Activated effector memory CD4-positive, alpha-beta T cell treated with anti-CD3 and anti-CD28 coated beads, Interleukin-2, amount 50 U/mL, for 16 hours (primary cell): ENCODE measurements at regions not wholly inside any gene's neighbourhood (a gene's known extent, or its start where the extent isn't known, plus 50 kb on each side); places are given as distances from the start of the nearest gene placed in this dataset.

Source experiments
- DNase-seq: peaks from one replicate; pipeline ENCODE4 v3.0.0-alpha.2; 2020

DNA sequence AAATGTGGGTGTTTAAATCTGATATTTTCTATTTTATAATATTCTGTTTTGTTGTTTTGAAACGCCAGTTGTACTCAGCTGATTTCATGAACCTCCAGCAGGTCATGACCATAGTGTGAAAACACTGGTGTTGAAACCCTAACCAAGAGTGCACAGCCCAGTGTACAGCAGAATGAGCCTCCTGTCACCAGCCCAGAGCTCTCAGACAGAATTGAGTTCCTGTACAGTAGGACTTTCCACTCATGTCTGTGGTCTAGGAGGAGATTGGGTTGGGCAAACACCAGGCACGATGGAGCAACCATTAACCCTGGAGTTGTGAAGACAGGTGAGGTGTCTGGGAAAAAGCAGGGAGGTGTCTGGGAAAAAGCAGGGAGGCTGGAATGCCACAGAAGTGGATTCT lies 908.8 kb downstream of the VRK1 start:
- no peak for DNase-seq

DNA sequence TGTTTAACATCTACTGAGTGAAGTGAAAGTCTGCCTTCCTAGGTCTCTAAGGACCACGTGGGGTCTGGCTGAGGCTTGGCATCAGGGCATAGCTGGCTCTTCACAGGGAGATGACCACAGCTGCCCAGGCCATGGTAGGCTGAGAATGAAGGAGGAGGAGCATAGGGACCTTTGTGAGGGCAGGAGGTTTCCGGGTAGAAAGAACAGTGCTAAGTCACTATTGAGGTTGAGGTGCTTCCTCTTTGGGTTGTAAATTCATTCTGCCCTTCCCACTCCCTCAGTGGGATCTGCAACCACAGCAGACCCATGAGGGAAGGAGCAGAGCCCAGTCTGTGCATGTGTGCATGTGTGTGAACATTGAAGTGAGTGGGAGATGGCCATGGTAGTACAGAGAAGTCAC lies 909.6 kb downstream of the VRK1 start:
- no peak for DNase-seq

DNA sequence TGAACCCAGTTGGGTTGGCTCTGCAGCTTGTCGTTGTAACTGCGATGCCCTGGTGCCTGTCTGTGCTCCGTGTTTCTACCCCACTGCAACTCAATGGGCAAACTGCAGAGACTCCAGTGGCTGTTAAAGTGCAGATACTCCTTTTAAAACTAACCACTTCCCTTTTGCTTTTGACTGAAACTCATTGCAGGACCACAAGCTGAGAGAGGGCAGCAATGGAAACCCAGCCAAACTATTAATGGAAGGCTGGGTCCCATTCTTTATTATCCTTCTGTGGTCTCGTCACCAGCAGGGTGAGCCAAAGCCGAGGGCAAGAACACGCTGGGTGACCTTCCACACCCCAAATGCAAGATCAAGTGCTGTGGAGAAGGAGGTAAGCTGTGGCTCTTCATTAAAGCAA lies 910.4 kb downstream of the VRK1 start:
- no peak for DNase-seq

DNA sequence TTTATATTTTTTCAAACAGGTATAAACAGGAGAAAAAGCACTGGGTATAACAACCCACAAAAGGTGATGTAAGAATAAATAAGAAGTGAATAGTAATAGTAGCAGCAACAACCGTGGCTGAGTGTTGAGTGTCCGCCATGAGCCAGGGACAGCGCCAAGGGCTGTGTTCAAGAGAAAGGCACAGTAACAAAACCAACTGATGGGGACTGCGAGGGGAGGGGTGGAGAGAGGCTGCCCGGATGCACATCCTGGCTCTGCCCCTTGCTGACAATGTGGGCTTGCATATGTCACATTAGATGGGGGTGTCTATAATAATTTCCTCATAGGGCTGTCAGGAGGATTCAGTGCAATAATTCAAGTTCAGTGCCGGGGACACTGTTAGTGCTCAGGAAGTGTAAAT lies 912.4 kb downstream of the VRK1 start:
- peak; percentile 71 for DNase-seq

DNA sequence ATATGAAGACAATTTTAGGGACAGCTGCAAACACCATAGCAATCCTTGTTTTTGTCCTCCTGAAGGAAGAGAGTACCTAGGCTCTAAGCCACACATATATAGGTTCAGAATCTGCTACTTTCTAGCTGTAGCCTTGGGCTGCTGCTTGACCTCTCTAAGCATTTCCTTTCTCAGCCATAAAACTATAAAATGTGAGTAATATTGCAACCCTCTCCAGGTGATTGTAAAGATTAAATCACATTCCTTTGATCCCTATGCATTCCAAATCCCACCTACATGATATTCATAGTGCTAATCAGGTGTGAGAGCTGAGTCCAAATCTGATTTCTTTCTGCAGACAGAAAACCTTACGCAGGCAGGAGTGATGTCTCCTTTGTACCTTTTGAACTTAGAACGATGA lies 913.5 kb downstream of the VRK1 start:
- DNase-seq = no peak

DNA sequence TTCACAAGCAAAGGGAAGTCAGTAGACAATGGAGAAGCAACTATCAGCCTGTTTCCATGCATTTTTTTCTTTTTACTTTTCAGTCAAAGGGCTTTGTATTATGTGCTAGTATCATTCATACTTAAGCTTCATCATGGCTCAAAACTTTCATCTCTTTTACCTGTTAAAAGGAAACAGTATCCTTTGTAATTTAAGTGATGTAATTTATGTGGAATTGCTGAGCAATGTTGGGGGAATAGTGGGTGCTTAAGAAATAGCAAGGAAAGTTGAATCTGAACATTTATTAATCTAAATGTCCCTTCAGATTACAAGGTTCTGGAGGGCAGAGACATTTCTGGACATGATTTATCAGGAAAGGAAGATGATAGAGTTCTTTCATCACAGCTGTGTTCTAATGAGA lies 915.3 kb downstream of the VRK1 start:
- DNase-seq = no peak

DNA sequence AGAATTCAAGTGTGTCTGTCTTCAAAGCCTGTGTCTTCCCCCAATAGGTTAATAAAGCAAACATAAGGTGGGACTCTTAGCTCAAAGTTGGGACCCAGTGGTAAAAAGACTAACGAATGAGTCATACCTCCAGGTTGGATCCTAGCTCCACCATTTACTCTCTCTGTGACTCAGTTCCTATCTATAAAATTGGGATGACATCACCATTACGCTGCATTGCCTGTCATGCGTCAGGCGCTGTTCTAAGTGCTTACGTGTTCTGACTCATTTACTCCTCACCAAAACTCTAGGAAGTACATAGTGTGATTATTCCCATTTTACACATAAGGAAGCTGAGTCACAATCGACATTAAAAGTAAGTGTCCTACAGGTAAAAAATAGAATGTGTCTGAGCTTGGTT lies 915.8 kb downstream of the VRK1 start:
- DNase-seq = no peak

DNA sequence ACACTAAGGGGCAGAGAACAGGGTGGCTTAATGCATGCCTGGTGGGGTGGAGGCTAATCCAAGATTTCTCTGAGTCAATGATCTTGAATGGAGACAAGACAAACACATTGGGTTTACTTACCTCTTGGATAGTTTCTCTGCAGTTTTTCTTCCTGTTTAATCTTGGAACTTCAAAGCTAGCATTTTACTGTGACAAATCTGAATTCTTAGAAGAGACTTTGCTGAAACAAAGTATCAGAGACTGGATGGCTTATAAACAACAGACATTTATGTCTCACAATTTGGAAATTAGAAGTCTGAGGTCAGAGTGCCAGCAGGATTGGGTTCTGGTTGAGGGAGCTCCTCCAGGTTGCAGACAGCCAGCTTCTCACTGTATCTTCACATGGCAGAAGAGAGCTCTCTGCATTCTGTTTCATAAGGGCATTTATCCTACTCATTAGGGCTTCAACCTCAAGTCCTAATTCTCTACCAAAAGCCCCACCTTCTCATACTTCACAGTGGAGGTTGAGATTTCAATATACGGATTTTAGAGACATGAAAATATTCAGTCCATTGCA lies 921.8 kb downstream of the VRK1 start:
- no peak for DNase-seq

DNA sequence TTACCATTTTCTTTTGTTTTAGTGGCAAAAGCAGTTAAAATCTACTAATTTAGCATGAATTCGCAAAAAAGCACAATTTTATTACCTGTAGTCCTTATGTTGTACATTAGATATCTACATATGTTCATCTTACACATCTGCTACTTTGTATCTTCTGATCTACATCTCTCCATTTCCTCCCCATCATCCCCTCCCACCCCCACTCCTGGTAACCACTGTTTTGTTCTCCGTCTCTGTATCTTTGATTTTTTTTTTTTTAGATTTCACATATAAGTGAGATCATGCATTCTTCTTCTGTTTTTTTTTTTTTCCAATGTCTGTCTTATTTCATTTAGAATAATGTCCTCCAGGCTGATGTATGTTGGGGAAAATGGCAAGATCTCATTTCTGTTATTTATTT lies 922.7 kb downstream of the VRK1 start:
- DNase-seq = no peak

DNA sequence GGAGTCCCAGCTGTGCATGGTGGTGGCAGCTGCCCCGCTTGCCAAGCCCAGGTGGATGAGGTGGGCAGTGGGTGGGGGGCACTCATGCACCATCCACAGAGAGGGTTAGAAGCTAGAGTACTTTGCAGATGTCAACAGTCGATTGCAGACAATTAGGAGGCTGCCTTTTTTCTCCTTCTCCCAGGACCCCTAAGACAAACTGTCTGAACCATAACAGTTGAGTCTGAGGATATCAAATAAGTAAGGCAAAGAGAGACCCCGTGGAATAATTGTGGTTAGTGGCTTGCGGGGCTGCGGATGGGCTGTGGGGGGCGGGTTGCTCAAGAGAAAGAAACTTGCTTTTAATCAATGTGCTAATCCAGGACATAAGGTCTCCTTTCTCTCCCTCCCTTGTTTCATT lies 926.2 kb downstream of the VRK1 start:
- DNase-seq = no peak

DNA sequence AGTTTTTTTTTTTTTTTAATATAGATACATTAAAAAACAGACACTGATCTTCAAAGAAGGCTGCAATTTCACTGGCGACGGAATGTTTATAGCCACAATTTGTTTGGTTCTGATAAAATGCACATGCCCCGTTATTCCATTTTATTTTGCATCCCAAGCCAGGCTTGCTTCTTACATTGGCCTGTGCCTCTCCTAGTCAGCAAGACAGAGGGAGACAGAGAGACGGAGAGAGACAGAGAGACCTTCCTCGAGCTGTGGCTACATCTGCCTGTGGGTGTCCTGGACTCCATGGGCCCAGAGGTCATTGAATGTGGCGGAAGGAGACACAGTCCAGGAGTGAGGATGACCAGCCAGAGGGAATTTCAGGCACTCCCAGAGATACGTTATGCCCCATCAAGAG lies 926.6 kb downstream of the VRK1 start:
- no peak for DNase-seq

DNA sequence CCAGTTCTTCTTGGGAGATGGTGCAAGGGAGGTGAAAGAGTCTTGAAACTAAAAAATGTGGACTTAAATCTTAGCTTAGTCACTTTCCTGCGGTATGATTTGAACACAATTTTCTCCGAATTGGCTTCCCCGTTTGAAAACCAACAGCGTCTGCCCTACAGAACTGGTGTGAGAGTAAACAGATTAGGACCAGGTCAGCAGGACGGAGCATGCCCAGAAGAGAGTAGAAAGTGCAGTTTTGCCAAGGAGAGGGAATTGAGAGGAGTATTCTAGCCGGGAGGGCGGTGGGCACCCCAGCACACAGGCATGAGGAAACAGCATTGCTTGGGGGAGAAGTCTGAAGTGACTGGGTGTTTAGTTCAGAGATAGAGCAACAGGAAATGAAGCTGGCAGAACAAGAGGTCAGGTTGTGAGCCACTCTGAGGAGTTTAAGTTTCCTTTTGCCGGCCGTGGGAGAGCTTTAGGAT lies 927.1 kb downstream of the VRK1 start:
- peak; percentile 71 for DNase-seq

DNA sequence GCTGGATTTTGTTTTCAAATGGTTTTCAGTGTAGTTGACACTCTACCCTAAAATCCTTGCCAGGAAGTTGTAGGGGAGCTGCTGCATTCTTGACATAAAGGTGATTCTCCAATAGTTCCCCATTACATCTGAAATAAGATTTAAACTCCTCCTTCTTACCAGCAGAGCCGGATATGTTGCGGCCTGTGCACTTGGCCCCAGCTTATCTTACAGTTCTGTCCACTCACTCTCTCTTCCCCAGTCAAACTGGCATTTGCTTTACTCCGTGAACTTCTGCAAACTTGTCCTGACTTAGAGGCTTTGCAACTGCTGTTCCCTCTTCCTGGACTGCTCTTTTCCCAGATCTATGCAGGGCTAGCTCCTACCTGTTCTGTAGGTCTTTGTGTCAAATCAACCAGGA lies 929.5 kb downstream of the VRK1 start:
- DNase-seq = no peak

DNA sequence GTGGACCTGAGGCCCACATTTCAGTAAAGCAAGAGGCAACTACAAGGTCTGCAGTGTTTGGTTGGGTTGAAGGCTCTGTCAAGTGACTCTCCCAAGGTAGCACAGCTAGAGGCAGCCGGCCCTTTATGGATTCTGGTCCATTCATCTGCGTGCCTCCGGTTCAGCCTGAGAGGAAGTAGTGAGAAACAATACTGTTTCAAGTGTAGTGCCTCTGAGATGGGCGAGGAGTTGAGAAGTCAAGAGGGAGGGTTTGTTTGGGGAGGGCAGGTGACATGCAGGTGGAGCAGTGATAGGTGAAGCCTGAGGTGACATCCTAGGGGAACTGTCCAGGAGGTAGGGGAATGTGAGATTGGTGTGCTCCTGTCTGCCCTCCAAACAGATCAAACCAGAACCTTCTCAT lies 933.5 kb downstream of the VRK1 start:
- no peak for DNase-seq

DNA sequence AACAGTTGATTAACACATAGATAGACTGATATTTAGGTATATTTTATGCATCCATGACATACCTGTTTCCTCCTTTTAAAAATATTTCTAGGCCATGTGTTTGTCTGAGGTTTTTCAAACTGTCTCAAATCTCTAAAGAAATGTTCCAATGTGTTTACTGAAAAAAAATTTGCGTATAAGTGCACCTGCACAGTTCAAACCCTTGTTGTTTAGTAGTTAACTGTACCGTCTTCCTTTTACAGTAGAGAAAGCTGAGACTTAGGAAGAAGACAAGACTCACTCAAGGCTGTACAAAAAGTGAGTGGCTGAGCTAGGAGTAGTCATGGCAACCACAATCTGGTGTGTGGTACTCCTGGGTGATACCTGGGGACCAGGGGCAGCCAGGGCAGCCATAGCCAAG lies 934.6 kb downstream of the VRK1 start:
- DNase-seq = no peak

DNA sequence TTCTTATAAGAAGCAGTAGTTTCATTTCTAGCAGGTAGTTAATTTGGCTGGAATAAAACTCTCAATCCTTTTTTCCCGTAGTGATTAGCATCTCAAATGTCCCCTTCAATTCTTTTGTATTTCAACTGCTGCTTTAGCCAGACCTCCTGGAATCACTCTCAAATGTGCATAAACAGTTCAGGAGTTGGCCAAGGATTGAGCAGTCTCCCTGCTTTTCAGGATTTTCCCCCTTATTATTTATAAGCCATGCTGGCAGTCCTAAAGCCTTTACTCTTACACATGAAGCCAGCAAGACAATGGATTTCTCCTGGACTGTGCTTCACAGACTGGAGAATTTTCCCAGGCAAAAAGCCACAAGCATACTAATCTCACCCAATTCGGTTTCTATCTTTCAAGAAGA lies 950.1 kb downstream of the VRK1 start:
- DNase-seq = no peak

DNA sequence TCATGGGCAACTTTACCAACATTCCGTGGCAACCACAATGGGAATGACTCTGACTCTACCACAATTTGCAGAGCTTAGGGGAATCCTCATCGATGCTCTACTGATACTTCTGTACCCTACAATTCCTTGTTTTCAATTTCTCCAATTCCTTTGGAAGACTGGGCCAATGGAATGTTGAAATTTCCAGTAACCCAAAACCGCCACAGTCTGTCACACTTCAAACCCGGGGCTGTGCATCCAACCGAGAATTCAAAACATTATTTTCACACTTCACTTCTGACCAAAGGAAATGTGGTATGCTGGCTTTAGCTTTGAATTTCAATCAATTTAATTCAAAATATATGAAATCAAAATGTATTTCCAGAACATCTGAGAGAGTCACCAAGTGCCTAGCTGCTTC lies 951.4 kb downstream of the VRK1 start:
- DNase-seq = no peak

DNA sequence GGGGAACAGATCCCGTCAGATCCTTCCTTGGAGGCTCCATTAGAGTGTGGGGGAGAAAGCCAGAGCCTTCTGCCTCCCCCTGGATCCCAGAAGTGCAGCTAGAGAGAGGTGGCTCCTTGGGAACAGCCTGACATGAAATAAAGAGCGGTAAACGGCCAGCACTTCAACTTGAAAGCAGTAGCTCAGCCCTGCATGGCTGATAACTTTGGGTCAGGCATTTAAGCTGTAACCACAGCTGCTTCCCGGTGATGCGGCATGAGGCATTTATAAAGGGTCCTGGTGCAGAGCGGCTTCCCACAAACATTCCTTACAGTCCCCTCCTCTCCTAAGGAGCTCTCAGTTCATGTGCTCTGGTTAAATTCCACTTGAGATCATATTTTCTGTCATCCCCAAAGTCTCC lies 960.3 kb downstream of the VRK1 start:
- no peak for DNase-seq

DNA sequence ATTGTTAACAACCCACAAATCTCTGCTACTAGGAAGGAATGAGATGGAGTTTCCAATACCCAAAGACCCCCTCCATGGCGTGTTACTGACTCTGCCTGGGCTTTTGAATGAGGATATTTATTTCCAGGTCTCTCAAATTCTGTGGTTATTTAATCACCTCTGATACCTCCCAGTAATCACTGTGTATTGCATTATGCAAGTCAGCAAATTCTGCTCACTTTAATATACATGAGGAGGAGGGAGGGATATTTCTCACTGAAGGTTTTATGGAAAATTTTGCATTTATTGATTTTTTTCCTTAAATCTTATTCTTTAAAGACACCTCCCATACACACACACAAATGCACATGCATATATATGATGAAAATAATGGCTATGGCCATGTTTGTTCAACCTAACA lies 962.9 kb downstream of the VRK1 start:
- no peak for DNase-seq

DNA sequence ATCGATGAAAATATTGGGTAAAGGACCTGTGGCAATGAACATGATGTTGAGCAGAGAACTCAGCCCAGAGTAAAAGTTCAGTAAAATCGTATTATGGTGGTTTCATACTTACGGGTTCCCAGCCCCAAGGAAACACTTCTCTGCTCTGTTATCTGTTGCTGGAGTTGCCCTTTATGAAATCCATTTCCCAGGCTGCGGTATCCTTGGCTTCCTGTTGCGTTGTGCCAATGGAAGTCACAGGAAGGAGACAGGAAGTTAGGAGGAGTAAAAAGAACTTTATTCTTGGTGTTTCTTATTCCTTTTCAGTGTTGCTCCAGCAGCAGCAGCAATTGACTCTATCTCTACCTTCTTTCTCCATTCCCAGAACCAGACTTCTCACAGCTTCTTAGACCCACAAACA lies 965.2 kb downstream of the VRK1 start:
- no peak for DNase-seq

DNA sequence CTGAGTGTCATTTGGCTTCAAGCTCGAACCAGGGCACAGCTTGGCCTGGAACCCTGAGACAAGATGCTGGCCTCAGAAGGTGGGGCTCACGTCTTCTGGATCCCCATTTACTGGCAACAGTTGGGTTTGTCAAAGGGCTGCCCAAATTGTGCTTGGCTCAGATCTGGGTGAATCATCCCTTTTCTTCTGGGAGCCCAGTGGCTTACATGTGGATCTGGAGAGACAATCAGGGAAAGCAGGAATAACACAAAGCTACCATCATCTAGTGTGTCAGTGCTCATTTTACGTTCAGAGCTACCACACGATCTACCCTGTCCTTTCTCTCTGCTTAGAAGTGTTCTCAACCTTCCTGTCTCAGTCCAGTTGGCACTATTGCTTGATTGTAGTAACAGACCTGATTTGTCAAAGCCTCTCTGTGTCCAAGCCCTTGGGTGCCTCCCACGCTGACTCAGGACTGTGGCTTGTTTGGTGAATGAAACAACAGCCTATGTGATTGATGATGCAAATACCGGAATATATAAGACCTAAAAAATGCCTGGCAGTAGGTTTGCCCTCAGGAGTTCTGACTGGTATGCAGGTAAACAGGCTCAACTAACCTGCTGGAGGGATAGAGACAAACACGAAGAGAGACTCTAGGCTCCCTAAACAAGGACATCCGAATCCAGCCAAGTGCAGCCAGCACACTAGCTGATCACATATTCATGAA lies 974.3 kb downstream of the VRK1 start:
- DNase-seq = no peak

DNA sequence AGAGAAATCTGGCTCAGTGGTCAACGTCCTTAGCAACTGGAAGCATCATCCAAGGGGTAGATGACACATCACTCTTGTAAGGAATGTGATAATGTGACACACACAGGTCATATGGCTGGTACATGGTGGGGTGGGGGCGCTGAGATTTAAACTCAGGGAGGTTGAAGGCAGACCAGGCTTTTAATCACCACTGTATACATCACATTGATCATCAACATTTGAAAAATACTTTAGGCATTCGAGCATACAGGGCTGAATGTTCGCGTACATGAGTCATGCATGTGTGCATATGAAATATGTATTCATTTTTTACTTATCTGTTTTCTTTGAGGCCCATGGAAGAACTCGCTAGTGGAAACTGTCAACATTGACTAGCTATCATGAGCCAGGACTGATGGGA lies 976.4 kb downstream of the VRK1 start:
- no peak for DNase-seq

DNA sequence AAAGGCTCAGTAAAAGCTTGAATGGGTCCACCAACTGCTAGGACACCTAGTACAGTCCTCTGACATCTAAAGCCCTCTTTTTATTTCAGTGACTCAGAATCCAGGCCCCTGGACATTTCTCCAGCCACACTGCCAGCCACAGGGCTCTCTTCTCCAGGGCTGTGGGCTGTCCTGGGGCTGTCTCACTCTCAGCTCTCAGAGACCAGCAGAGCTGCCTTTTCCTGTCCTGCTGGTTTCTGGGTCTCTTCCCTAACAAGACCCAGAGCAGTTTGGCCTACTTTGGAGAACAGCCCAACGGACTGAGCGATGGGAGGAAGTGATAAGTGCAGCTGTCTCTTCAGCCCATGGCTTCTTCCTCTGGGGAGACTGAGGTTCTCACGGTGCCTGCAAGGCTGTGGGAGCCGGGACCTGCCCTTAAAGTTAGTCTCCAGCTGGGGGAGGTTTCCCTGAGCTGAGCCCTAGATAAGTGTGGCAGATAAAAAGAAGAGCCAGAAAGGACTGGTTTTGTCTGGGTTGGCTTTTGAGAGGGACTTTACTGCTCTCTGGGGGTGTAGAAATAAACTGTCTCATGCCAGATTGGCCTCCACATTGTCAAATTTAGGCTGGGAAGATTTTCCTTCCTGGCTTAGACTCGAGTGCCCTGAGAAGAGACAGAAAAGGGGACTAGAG lies 979.8 kb downstream of the VRK1 start:
- no peak for DNase-seq

DNA sequence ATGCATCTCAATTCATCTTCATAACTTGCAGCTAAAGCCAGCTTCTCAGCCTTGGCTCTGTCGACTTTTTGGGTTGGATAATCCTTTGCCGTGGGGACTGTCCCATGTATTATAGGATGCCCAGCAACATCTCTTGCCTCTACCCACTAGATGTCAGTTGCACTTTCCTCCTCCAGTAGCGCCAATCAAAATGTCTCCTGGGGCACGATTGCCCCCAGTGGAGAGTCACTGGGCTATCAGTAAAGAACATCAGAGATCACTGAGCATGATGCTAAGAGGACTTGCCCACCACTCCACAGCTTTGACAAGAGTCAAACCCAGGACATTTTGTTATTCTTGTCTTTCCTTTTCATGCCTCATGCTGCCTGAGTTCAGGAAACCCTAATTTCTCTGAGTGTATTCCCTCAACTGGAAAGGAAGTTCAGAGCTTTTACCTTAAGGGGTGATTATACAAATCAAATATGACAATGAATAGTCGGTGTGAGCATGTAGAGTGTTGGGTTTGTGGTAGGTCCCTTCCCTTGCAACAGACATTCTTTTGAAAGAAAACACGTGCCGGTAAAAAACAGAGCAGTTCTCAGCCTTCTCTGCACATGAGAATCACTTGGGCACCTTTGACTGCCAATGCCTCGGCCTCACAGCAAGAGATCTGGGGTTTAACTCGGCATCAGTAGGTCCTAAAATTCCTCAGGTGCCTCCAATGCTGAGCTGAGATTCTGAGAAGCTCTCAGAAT lies 980.6 kb downstream of the VRK1 start:
- DNase-seq = no peak
